Kidney epithelial cell (primary cell): ENCODE measurements at regions not wholly inside any gene's neighbourhood (a gene's known extent, or its start where the extent isn't known, plus 50 kb on each side); places are given as distances from the start of the nearest gene placed in this dataset.

Experiments used
- DNase-seq: peaks from one replicate; pipeline ENCODE4 v3.0.0-alpha.2; 2010; ENCODE audit warnings: low read depth
- H3K27me3 ChIP-seq: 2 replicates; pipeline ENCODE4 v1.6.0; 2011; ENCODE audit warnings: low read length; ENCODE audit not compliant: control insufficient read depth, insufficient read depth
- H3K36me3 ChIP-seq: 2 replicates; pipeline ENCODE4 v1.5.1; 2011; ENCODE audit warnings: low read length; ENCODE audit not compliant: control insufficient read depth, insufficient read depth
- H3K4me3 ChIP-seq: 2 replicates; pipeline ENCODE4 v1.5.1; 2011; ENCODE audit warnings: low read depth, mild to moderate bottlenecking, control low read depth, low read length
- TF ChIP-seq, protein P1 (sequence below): IDR thresholded peaks from 2 replicates; pipeline ENCODE4 v1.5.1; 2011; ENCODE audit warnings: mild to moderate bottlenecking, moderate library complexity, low read length, control low read depth, inconsistent platforms; ENCODE audit not compliant: insufficient read depth, poor library complexity, severe bottlenecking

DNA sequence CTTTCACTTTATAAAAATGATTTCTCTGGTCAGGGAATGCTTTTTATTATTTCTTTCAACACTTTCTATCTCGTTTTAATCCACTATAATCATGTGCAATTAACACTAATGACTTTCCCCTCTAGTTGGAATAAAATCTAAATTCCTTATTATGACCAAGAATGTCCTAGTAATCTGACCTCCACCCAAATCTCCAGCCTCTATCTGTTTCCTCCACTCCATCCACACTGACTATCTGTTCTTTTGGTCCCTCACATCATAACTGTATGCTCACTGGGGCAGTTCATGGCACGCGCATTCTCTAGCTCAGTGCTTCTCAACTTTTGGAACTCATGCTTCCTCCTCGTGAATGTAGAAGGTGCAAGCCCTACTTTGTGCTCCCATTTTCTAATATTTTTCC lies 244.7 kb downstream of the POSTN start:
- no peak for DNase-seq
- TF ChIP-seq, protein P1, sequence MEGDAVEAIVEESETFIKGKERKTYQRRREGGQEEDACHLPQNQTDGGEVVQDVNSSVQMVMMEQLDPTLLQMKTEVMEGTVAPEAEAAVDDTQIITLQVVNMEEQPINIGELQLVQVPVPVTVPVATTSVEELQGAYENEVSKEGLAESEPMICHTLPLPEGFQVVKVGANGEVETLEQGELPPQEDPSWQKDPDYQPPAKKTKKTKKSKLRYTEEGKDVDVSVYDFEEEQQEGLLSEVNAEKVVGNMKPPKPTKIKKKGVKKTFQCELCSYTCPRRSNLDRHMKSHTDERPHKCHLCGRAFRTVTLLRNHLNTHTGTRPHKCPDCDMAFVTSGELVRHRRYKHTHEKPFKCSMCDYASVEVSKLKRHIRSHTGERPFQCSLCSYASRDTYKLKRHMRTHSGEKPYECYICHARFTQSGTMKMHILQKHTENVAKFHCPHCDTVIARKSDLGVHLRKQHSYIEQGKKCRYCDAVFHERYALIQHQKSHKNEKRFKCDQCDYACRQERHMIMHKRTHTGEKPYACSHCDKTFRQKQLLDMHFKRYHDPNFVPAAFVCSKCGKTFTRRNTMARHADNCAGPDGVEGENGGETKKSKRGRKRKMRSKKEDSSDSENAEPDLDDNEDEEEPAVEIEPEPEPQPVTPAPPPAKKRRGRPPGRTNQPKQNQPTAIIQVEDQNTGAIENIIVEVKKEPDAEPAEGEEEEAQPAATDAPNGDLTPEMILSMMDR, result no peak
- H3K4me3 ChIP-seq, result no peak overlapping the region
- H3K27me3 ChIP-seq, result no peaks in the 10 kb centered on the region
- no peaks in the 10 kb centered on the region for H3K36me3 ChIP-seq

DNA sequence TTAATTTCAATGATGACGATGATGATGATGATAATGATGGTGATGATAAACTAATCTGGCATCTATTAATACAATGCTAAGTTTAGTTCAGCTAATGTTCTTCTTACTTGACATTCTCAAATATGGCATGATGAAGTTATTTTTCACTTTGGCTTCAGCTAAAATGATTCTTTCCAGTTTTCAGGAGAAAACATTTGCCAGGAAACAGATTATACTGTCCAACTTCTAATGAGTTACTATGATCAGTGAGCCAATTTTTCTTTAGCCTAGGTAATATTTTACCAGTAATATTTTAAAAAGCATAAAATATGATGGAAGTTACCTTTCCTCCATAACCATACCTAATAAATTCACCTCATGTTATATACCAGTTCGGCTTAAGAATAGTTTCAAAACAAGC lies 245.7 kb upstream of the CSNK1A1L start:
- Histone ChIP-seq H3K27me3 (no peaks in the 10 kb centered on the region), H3K36me3 (no peaks in the 10 kb centered on the region), H3K4me3 (no peak overlapping the region)
- no peak for DNase-seq
- TF ChIP-seq, protein P1, result no peak

DNA sequence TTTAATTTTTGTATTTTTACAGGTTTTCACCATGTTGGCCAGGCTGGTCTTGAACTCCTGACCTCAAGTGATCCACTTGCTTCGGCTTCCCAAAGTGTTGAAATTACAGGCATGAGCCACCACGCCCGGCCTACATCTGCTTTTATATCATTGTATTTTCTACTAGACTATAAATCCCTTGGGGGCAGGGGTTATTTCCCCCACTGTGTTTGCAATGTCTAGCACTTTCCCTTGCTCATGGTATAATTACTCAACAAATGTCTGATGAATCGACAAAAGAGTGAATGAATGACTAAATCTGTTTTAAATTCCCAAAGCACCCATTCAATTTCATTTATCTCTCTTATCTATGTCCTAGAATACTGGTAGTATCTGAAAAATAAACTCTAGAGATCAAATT lies 244.5 kb upstream of the CSNK1A1L start:
- Histone ChIP-seq H3K4me3 (no peak overlapping the region), H3K27me3 (no peaks in the 10 kb centered on the region), H3K36me3 (no peaks in the 10 kb centered on the region)
- TF ChIP-seq, protein P1, result no peak
- no peak for DNase-seq

DNA sequence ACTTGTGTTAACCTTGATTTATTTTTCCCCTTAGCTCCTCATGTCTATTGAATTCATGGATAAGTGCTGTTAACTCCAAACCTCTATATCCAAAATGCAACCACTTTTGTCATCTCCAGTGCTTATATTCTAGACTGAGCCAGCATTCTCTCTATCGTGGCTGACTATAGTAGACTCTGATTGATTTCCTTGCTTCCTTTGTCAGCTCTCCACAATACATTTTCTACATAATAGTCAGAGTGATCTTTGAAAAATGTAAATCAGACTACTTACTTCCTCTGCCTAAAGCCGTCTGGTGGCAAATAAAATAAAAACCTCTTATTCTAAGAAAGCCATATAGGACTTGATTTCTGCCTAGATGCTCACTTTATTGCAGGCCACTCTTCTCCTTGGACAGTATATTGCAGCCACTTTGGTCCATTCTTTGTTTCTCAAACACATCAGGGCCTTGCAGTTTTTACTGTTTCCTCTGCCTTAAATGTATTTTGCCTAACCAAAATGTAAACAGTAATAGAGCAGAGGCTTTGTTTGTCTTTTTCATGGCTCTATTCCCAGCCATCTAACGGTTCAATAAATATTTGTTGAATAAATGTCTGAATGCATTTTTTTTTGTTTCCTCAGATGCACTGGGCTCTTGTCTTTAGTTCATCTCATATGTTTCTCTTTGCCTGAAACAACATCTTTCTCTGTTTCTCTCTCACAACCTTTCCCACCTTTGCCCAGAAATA lies 243.6 kb upstream of the CSNK1A1L start:
- TF ChIP-seq, protein P1, result no peak
- no peak overlapping the region for H3K4me3 ChIP-seq
- DNase-seq, result no peak
- H3K36me3 ChIP-seq, result no peaks in the 10 kb centered on the region
- H3K27me3 ChIP-seq, result no peaks in the 10 kb centered on the region

DNA sequence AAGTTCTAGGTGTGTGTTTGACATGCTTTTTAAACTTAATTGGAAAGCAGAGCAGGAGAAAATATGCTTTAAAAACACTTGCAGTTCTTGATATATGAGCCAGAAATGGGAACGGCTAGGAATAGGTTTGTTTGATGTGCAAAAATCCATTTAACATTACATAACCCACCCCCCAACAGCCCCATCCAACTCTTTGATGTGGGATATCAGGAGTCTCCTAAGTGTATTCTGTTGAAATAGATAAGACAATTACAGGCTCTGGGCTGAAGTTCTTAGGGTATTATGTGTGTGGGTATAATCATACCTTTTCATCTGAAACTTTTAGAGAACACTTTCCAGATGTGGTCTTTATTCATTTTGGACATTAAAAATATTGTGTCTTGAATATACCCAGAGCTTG lies 240.4 kb upstream of the CSNK1A1L start:
- H3K36me3 ChIP-seq, result no peaks in the 10 kb centered on the region
- TF ChIP-seq, protein P1, result no peak
- H3K4me3 ChIP-seq, result no peak overlapping the region
- DNase-seq, result no peak
- H3K27me3 ChIP-seq, result no peaks in the 10 kb centered on the region

DNA sequence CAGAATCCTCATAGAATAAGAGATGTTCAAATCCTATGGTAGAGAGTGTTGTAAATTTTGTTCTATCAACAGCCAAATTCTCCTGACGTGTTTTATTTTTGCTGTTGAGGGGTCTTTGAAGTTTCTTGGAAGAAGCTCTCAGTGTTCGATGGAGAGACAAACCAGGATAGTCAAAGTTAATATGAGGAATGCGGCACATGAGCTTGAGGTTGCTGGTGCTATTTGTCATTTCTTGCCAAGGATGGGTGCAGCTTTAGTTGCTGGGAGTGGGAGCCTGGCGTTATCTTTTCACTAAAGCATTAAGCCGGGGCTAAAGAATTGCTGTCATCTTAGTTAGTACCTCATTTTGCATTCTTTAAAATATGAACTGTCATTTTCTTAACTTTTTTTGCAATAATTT lies 239.9 kb upstream of the CSNK1A1L start:
- TF ChIP-seq, protein P1, result no peak
- no peak overlapping the region for H3K4me3 ChIP-seq
- H3K27me3 ChIP-seq, result no peaks in the 10 kb centered on the region
- no peaks in the 10 kb centered on the region for H3K36me3 ChIP-seq
- no peak for DNase-seq
